ENCODE measurements at regions not wholly inside any gene's neighbourhood (a gene's known extent, or its start where the extent isn't known, plus 50 kb on each side); places are given as distances from the start of the nearest gene placed in this dataset.

DNA sequence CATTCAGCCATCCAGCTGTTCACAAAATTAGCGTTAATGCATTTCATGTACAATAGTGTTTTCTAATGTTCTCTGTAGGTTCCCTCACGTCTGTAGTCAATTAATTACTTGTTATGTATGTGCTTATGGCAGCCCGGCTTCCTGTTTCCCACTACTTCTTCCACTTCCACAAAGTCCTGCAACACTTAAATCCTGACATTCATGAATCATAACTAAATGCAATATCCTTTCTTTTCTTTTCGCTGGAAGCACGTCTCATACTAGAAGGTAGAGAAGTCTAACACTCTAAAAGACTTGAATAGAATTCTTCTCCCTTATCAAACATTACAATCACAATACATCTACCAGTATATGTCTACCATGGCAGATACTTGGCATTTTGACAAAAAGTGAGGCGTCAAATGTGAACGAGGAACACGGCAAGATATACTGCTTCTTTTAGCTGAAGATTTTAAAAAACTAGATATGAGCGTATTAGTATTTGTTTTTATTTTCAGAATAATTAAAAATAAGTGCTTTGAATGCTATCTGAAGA is 239.0 kb upstream of the DIAPH2 start:
- no peaks in the 10 kb centered on the region for H3K9me3 Mint-ChIP-seq (ENCODE audit: low read depth)
- H3K36me3 Mint-ChIP-seq (ENCODE audit: insufficient read depth): no peaks in the 10 kb centered on the region
- no peaks in the 10 kb centered on the region for H3K27me3 Mint-ChIP-seq
- no peak overlapping the region for H3K27ac Mint-ChIP-seq
- no peak for DNase-seq (ENCODE audit: low spot score, unreplicated experiment)
- H3K4me3 Mint-ChIP-seq (ENCODE audit: low read depth): no peak overlapping the region
- TF ChIP-seq, protein P1, sequence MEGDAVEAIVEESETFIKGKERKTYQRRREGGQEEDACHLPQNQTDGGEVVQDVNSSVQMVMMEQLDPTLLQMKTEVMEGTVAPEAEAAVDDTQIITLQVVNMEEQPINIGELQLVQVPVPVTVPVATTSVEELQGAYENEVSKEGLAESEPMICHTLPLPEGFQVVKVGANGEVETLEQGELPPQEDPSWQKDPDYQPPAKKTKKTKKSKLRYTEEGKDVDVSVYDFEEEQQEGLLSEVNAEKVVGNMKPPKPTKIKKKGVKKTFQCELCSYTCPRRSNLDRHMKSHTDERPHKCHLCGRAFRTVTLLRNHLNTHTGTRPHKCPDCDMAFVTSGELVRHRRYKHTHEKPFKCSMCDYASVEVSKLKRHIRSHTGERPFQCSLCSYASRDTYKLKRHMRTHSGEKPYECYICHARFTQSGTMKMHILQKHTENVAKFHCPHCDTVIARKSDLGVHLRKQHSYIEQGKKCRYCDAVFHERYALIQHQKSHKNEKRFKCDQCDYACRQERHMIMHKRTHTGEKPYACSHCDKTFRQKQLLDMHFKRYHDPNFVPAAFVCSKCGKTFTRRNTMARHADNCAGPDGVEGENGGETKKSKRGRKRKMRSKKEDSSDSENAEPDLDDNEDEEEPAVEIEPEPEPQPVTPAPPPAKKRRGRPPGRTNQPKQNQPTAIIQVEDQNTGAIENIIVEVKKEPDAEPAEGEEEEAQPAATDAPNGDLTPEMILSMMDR (IDR thresholded peaks at IDR 0.05; ENCODE audit: unreplicated experiment): no peak
- H3K4me1 Mint-ChIP-seq (ENCODE audit: low read depth): no peaks in the 10 kb centered on the region

DNA sequence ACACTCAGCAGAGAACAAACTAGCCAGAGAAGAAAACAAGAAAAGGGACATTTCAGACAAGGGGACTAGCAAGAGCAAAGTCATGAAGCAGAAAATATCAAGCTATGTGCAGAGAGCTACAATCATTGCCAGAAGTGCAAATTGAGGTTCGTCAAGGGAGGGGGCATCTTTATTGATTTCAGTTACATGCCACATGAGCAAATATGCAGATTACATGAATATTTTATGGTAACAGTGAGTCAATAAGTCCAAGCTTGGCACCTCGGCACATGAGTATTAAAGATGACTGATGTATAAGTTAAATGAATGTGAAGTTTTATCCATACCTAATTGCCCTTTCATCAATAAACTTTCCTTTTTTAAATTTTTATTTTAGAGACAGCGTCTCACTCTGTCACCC is 238.1 kb upstream of the DIAPH2 start:
- Mint-ChIP-seq H3K36me3 (ENCODE audit: insufficient read depth) (no peaks in the 10 kb centered on the region), H3K4me1 (ENCODE audit: low read depth) (no peaks in the 10 kb centered on the region), H3K4me3 (ENCODE audit: low read depth) (no peak overlapping the region), H3K27me3 (no peaks in the 10 kb centered on the region), H3K9me3 (ENCODE audit: low read depth) (peaks cover 3% of the 10 kb centered on the region), H3K27ac (no peak overlapping the region)
- DNase-seq (ENCODE audit: low spot score, unreplicated experiment): no peak
- TF ChIP-seq, protein P1 (IDR thresholded peaks at IDR 0.05; ENCODE audit: unreplicated experiment): no peak

DNA sequence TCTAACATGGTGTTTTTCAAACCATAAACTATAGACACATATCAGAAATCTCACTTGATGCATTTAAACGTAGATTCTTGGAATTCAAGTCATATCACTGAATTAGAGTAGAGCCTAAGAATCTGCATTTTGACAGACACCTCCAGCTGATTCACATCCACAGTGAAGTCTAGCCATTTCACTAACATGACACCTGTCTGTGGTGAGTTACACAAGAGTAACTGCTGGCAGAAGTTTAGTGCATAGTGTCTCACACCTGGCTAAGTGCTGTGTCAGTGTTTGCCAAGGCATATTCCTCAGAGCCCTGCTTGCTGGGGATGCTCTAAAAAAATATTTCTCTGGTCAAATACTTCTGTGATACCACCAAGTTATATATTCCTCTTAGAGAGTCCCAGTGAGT is 237.5 kb upstream of the DIAPH2 start:
- Mint-ChIP-seq H3K4me1 (ENCODE audit: low read depth) (no peaks in the 10 kb centered on the region), H3K4me3 (ENCODE audit: low read depth) (no peak overlapping the region), H3K9me3 (ENCODE audit: low read depth) (peaks cover 3% of the 10 kb centered on the region), H3K27me3 (no peaks in the 10 kb centered on the region), H3K27ac (no peak overlapping the region), H3K36me3 (ENCODE audit: insufficient read depth) (no peaks in the 10 kb centered on the region)
- DNase-seq (ENCODE audit: low spot score, unreplicated experiment): no peak
- TF ChIP-seq, protein P1 (IDR thresholded peaks at IDR 0.05; ENCODE audit: unreplicated experiment): no peak

DNA sequence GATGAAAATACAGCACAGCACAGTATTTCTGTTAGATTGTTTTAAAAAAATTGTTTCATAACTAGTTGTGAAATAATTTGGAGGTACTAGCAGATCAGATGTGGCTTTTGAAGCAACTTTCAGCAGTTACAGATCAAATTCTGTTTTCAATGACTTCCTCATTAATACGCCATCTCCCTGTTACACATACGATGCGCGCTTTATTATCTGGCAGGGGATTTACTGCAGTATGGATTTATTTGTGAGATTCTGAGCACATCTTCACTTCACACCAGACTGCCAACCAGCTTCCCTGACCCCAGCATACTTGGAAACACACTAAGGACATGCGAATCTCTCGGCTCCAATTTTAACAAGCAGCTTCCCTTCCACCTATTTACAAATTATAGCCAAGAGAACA is 235.5 kb upstream of the DIAPH2 start:
- Mint-ChIP-seq H3K36me3 (ENCODE audit: insufficient read depth) (no peaks in the 10 kb centered on the region), H3K27ac (no peak overlapping the region), H3K9me3 (ENCODE audit: low read depth) (peaks cover 3% of the 10 kb centered on the region), H3K4me1 (ENCODE audit: low read depth) (peaks cover 4% of the 10 kb centered on the region), H3K4me3 (ENCODE audit: low read depth) (no peak overlapping the region), H3K27me3 (no peaks in the 10 kb centered on the region)
- TF ChIP-seq, protein P1 (IDR thresholded peaks at IDR 0.05; ENCODE audit: unreplicated experiment): no peak
- DNase-seq (ENCODE audit: low spot score, unreplicated experiment): no peak

DNA sequence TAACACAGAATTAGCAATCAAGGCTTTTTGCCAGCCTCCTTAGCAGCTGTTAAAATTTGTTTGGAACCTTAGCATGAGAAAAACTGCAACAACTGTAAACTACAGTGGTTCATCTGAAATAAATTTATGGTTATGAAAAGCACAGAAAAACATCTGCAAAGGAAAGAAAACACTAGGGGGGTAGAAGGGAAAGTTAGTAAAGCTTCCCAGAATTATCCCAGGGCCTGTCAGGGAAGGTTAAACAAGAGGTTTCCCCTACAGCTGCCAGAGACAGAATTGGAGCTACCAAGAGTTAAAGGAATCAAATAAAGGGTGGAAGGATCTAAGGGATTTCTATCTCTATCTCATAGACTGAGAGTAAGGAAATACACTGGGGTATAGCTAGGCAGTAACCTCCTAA is 234.7 kb upstream of the DIAPH2 start:
- DNase-seq (ENCODE audit: low spot score, unreplicated experiment): no peak
- no peaks in the 10 kb centered on the region for H3K36me3 Mint-ChIP-seq (ENCODE audit: insufficient read depth)
- peaks cover 3% of the 10 kb centered on the region for H3K9me3 Mint-ChIP-seq (ENCODE audit: low read depth)
- TF ChIP-seq, protein P1 (IDR thresholded peaks at IDR 0.05; ENCODE audit: unreplicated experiment): no peak
- H3K27me3 Mint-ChIP-seq: no peaks in the 10 kb centered on the region
- H3K27ac Mint-ChIP-seq: no peak overlapping the region
- H3K4me3 Mint-ChIP-seq (ENCODE audit: low read depth): no peak overlapping the region
- peaks cover 4% of the 10 kb centered on the region for H3K4me1 Mint-ChIP-seq (ENCODE audit: low read depth)

Data from progenitor cell of endocrine pancreas (in vitro differentiated cells).